Gastrocnemius medialis (tissue), 4 donors: ENCODE measurements at regions not wholly inside any gene's neighbourhood (a gene's known extent, or its start where the extent isn't known, plus 50 kb on each side); places are given as distances from the start of the nearest gene placed in this dataset.

ENCODE experiments used
- POLR2A ChIP-seq, 2 donors: fragments of 450-650 bp; IDR thresholded peaks; one replicate each; pipeline ENCODE4 v1.6.1; 2017; ENCODE audit warnings: antibody characterized with exemption in 2 of 2, mild to moderate bottlenecking in 2 of 2, moderate library complexity in 2 of 2
- TF ChIP-seq, protein P1 (sequence below), 5 experiments: fragments of 450-650 bp in 3 of 5; fragments of 200-600 bp in 2 of 5; sonication (generic) in 2 of 5; IDR thresholded peaks in 4 of 5; conservative IDR thresholded peaks in 1 of 5; 1 replicate in 4 of 5; 2 replicates in 1 of 5; pipeline ENCODE4 v1.5.1; 2016 to 2019; ENCODE audit warnings: antibody characterized with exemption in 5 of 5, mild to moderate bottlenecking in 3 of 5, moderate library complexity in 3 of 5

DNA sequence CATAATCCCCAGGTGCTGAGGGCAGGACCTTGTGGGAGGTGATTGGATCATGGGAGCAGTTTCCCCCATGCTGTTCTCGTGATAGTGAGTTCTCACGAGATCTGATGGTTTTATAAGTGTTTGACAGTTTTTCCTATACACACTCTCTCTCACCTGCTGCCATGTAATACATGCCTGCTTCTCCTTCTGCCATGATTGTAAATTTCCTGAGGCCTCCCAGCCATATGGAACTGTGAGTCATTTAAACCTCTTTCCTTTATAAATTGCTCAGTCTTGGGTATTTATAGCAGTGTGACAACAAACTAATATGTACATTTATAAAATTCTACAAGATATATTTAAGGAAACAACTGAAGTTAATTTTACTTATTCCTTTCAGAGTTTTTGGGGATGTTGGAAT, 170.8 kb upstream of the BET1 start:
- TF ChIP-seq, protein P1, sequence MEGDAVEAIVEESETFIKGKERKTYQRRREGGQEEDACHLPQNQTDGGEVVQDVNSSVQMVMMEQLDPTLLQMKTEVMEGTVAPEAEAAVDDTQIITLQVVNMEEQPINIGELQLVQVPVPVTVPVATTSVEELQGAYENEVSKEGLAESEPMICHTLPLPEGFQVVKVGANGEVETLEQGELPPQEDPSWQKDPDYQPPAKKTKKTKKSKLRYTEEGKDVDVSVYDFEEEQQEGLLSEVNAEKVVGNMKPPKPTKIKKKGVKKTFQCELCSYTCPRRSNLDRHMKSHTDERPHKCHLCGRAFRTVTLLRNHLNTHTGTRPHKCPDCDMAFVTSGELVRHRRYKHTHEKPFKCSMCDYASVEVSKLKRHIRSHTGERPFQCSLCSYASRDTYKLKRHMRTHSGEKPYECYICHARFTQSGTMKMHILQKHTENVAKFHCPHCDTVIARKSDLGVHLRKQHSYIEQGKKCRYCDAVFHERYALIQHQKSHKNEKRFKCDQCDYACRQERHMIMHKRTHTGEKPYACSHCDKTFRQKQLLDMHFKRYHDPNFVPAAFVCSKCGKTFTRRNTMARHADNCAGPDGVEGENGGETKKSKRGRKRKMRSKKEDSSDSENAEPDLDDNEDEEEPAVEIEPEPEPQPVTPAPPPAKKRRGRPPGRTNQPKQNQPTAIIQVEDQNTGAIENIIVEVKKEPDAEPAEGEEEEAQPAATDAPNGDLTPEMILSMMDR (IDR thresholded peaks at IDR 0.05 in 4 of 5, conservative IDR thresholded peaks at IDR 0.05 in 1 of 5): no peak
- TF ChIP-seq POLR2A (IDR thresholded peaks at IDR 0.05): no peak
